ENCODE measurements at regions not wholly inside any gene's neighbourhood (a gene's known extent, or its start where the extent isn't known, plus 50 kb on each side); places are given as distances from the start of the nearest gene placed in this dataset.
"Not testable (repeated sequence)": the region's sequence is repeated elsewhere in the genome, so short reads cannot be mapped to it uniquely, and the experiment has no call there.

DNA sequence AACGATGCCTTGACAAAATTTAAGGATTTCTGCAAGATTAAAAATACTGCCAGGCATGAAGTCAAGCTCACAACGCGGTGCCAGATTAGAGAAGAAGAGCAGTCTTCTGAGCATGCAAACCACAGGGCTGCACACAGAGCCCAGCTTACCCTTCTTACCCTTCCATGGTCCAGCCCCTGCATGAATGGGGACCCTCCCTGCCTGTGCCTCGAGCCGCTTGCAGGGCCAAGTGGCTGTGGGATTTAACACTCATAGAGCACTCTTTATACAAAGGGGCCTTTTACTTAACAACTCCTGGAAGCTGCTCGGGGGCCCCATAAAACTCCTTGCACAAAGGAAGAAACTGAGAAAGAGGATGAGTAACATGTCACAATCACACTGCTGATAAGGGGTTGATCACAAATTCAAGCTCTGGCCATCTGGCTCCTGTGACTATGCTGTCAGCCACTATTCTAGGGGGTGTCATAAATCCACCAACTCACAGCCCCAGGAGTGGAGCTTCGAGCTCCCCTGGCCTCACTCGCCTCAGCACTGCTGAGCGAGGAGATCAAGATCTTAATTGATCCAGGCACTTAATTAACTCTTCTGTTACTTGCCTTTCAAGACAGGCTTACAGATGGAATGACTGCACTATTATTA, 514.8 kb downstream of the TNS3 start:
- H3K4me3 ChIP-seq = no peak overlapping the region
- no peaks in the 10 kb centered on the region for H3K36me3 ChIP-seq (ENCODE audit: low read depth)
- no peaks in the 10 kb centered on the region for H3K79me2 ChIP-seq (ENCODE audit: insufficient read depth)
- no peaks in the 10 kb centered on the region for H3K4me1 ChIP-seq (ENCODE audit: insufficient read depth)
- H3K27ac ChIP-seq = no peak overlapping the region
- H4K20me1 ChIP-seq (ENCODE audit: insufficient read depth) = no peaks in the 10 kb centered on the region
- no peak overlapping the region for H3K4me2 ChIP-seq (ENCODE audit: unreplicated experiment)
- no peak overlapping the region for H3K9ac ChIP-seq
- TF ChIP-seq EZH2phosphoT487 (IDR thresholded peaks at IDR 0.05; ENCODE audit: insufficient read depth, low read depth) (no peak), EZH2 (IDR thresholded peaks at IDR 0.05; ENCODE audit: insufficient read depth, poor library complexity, severe bottlenecking) (no peak)
- H3K9me2 ChIP-seq (ENCODE audit: insufficient read depth) = no peaks in the 10 kb centered on the region
- H3F3A ChIP-seq (ENCODE audit: insufficient read depth) = no peaks in the 10 kb centered on the region
- WGBS, 2 experiments (ENCODE audit: low coverage in 1 of 2, low lambda C conversion rate in 2 of 2, missing lambda C conversion rate in 2 of 2) = 66 to 67% methylated on average over 9 of the region's 9 CpGs
- no peak for DNase-seq
- in situ Hi-C loops (cut with MboI) = no loop called here
- H3K27me3 ChIP-seq (replicated peaks; ENCODE audit: insufficient read depth) = no peaks in the 10 kb centered on the region
- H3K9me3 ChIP-seq (ENCODE audit: low read depth) = no peaks in the 10 kb centered on the region
- no peak overlapping the region for H2AFZ ChIP-seq

DNA sequence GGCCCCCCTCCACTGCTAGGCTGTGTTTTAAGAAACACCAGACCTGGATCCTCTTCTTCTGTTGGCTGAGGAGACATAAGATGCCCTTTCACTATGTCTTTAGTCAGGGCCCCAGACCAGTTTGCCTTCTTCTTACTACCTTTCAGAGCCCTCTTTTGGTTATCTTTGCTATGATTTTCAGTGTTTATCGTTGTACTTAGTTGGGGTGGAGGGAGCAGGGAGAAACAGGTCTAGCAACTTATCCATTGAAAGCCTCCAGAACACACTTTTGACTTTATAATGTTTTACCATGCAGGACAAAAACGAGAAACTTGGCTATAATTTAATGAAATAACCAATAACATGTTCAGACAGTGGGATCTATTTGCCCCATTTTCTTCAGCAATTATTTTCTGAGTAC, 525.2 kb downstream of the TNS3 start:
- H3K9me3 ChIP-seq (ENCODE audit: low read depth) = no peaks in the 10 kb centered on the region
- 30 to 42% methylated on average over 2 of the region's 2 CpGs for WGBS, 2 experiments (ENCODE audit: low coverage in 1 of 2, low lambda C conversion rate in 2 of 2, missing lambda C conversion rate in 2 of 2)

DNA sequence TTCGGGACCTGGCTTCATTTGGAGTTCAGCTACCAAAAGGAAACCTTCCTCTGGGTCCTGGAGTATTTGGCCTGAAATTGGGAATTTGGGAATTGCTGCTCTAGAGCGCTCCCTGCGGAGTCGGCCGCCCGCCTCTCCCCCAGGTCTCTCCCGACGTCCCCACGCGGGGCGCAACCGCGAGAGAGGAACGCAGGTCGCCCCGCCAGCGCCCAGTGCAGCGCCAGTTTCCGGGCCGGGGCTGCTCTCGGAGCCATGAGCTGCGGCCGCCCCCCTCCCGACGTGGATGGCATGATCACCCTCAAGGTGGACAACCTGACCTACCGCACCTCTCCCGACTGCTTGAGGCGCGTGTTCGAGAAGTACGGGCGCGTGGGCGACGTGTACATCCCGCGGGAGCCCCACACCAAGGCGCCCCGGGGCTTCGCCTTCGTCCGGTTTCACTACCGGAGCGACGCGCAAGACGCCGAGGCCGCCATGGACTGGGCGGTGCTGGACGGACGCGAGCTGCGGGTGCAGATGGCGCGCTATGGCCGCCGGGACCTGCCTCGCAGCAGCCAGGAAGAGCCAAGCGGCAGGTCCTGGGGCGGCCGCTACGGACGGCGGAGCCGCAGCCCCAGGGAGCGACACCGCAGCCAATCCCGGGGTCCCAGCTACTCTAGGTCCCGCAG, 529.2 kb downstream of the TNS3 start:
- H3K4me2 ChIP-seq (ENCODE audit: unreplicated experiment); H3K27me3 ChIP-seq (replicated peaks; ENCODE audit: insufficient read depth); H4K20me1 ChIP-seq (ENCODE audit: insufficient read depth); H3K4me1 ChIP-seq (ENCODE audit: insufficient read depth); H3K9me3 ChIP-seq (ENCODE audit: low read depth); H3K4me3 ChIP-seq; H3F3A ChIP-seq (ENCODE audit: insufficient read depth); H3K36me3 ChIP-seq (ENCODE audit: low read depth); DNase-seq; H2AFZ ChIP-seq; H3K27ac ChIP-seq; H3K9me2 ChIP-seq (ENCODE audit: insufficient read depth); in situ Hi-C loops (cut with MboI); H3K79me2 ChIP-seq (ENCODE audit: insufficient read depth); H3K9ac ChIP-seq: not testable (repeated sequence)
- 81% methylated on average over 39 to 70 of the region's 70 CpGs for WGBS, 2 experiments (ENCODE audit: low coverage in 1 of 2, low lambda C conversion rate in 2 of 2, missing lambda C conversion rate in 2 of 2)

More for the DNA sequence above, 525.2 kb downstream of the TNS3 start:
- no peak for DNase-seq
- H3K27ac ChIP-seq = no peak overlapping the region
- H3F3A ChIP-seq (ENCODE audit: insufficient read depth) = no peaks in the 10 kb centered on the region
- TF ChIP-seq EZH2 (IDR thresholded peaks at IDR 0.05; ENCODE audit: insufficient read depth, poor library complexity, severe bottlenecking) (no peak), EZH2phosphoT487 (IDR thresholded peaks at IDR 0.05; ENCODE audit: insufficient read depth, low read depth) (no peak)
- no peak overlapping the region for H2AFZ ChIP-seq
- no peaks in the 10 kb centered on the region for H3K9me2 ChIP-seq (ENCODE audit: insufficient read depth)
- H3K27me3 ChIP-seq (replicated peaks; ENCODE audit: insufficient read depth) = no peaks in the 10 kb centered on the region
- H3K9ac ChIP-seq = no peak overlapping the region
- no peak overlapping the region for H3K4me2 ChIP-seq (ENCODE audit: unreplicated experiment)
- no peaks in the 10 kb centered on the region for H3K79me2 ChIP-seq (ENCODE audit: insufficient read depth)
- no peak overlapping the region for H3K4me3 ChIP-seq
- in situ Hi-C loops (cut with MboI) = no loop called here
- no peaks in the 10 kb centered on the region for H3K4me1 ChIP-seq (ENCODE audit: insufficient read depth)
- no peaks in the 10 kb centered on the region for H3K36me3 ChIP-seq (ENCODE audit: low read depth)
- no peaks in the 10 kb centered on the region for H4K20me1 ChIP-seq (ENCODE audit: insufficient read depth)

DNA sequence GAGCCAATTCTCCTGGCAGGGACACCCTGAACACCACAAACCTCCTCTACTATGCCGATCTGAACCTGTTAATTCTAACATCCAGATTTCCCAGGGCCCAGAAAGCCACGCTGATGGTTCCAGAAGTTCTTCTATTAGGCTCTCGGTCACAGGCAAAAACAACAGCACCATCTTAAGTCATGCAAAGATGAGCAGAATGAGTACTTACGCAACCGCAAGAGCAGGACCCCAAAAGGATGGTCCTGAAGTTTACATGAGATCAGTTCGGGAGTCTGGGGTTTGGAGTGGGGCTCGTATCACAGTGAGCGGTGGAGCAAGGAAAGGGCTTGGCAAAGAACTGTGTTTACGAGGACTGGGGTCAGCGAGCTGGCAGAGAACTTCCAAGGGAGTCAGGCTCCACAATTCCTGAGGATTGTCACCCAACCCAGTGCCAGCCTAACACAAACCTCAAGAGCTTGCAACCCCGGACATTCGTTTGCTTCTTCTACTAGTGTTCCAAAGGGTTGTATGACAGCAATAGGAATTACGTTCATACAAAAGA, 532.6 kb downstream of the TNS3 start:
- Histone ChIP-seq H3K4me1 (ENCODE audit: insufficient read depth) (peaks cover 13% of the 10 kb centered on the region; the same call in 1 of the 2 replicates), H3K27ac (no peak overlapping the region), H3K36me3 (ENCODE audit: low read depth) (no peaks in the 10 kb centered on the region), H3K9me2 (ENCODE audit: insufficient read depth) (no peaks in the 10 kb centered on the region), H3K79me2 (ENCODE audit: insufficient read depth) (no peaks in the 10 kb centered on the region), H4K20me1 (ENCODE audit: insufficient read depth) (no peaks in the 10 kb centered on the region), H3F3A (ENCODE audit: insufficient read depth) (peaks cover 13% of the 10 kb centered on the region; the same call in 1 of the 2 replicates), H3K4me2 (ENCODE audit: unreplicated experiment) (no peak overlapping the region), H3K9ac (no peak overlapping the region), H3K27me3 (replicated peaks; ENCODE audit: insufficient read depth) (no peaks in the 10 kb centered on the region), H2AFZ (no peak overlapping the region), H3K4me3 (no peak overlapping the region), H3K9me3 (ENCODE audit: low read depth) (no peaks in the 10 kb centered on the region)
- DNase-seq = no peak
- WGBS, 2 experiments (ENCODE audit: low coverage in 1 of 2, low lambda C conversion rate in 2 of 2, missing lambda C conversion rate in 2 of 2) = 93 to 95% methylated on average over 13 of the region's 13 CpGs
- in situ Hi-C loops (cut with MboI) = no loop called here
- TF ChIP-seq EZH2 (IDR thresholded peaks at IDR 0.05; ENCODE audit: insufficient read depth, poor library complexity, severe bottlenecking) = no peak
- TF ChIP-seq EZH2phosphoT487 (IDR thresholded peaks at IDR 0.05; ENCODE audit: insufficient read depth, low read depth) = no peak

All from GM23248 (cell line).